A673 (cell line): ENCODE measurements at regions not wholly inside any gene's neighbourhood (a gene's known extent, or its start where the extent isn't known, plus 50 kb on each side); places are given as distances from the start of the nearest gene placed in this dataset.

ENCODE experiments used
- EZH2 ChIP-seq: fragments of 200-600 bp; sonication (generic); IDR thresholded peaks from 2 replicates; pipeline ENCODE4 v1.6.1; 2017; ENCODE audit warnings: borderline replicate concordance, low read depth, mild to moderate bottlenecking, mixed read lengths, antibody characterized with exemption, low read length; ENCODE audit not compliant: poor library complexity, severe bottlenecking
- TF ChIP-seq, protein P1 (sequence below): fragments of 300-800, 200-600 bp; sonication (generic); conservative IDR thresholded peaks from 2 replicates; pipeline ENCODE4 v1.5.1; 2017; ENCODE audit warnings: low read depth, mild to moderate bottlenecking, antibody characterized with exemption, low read length, moderate library complexity, mixed read lengths

DNA sequence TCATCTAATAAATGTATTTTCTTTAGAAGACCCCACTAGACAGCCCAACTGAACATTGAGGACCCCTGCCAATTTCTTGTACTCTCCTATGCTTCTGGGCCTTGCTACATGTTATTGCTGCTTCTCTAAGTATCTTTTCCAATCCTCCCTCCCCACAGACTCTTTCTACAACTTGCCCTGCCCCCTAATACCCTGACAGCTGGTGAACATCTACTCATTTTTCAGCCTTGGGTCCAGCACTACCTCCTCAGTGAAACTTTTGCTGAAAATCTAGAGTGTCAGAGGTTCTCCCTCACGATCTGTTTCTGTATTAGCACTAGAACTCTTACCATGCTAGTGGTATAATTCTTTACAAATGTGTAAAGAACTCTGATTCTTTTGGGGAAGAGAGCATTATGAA, 106.8 kb upstream of the SIX3 start:
- TF ChIP-seq, protein P1, sequence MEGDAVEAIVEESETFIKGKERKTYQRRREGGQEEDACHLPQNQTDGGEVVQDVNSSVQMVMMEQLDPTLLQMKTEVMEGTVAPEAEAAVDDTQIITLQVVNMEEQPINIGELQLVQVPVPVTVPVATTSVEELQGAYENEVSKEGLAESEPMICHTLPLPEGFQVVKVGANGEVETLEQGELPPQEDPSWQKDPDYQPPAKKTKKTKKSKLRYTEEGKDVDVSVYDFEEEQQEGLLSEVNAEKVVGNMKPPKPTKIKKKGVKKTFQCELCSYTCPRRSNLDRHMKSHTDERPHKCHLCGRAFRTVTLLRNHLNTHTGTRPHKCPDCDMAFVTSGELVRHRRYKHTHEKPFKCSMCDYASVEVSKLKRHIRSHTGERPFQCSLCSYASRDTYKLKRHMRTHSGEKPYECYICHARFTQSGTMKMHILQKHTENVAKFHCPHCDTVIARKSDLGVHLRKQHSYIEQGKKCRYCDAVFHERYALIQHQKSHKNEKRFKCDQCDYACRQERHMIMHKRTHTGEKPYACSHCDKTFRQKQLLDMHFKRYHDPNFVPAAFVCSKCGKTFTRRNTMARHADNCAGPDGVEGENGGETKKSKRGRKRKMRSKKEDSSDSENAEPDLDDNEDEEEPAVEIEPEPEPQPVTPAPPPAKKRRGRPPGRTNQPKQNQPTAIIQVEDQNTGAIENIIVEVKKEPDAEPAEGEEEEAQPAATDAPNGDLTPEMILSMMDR: no peak
- no peak for TF ChIP-seq EZH2
